ENCODE measurements at regions not wholly inside any gene's neighbourhood (a gene's known extent, or its start where the extent isn't known, plus 50 kb on each side); places are given as distances from the start of the nearest gene placed in this dataset.
"Not testable (repeated sequence)": the region's sequence is repeated elsewhere in the genome, so short reads cannot be mapped to it uniquely, and the experiment has no call there.

GRCh38 chr18:79601234-79601633 is 78.4 kb upstream of the CTDP1 start:
- Mint-ChIP-seq H3K9me3 (no peaks in the 10 kb centered on the region), H3K36me3 (ENCODE audit: low read depth) (no peaks in the 10 kb centered on the region), H3K4me3 (no peak overlapping the region), H3K27ac (no peak overlapping the region), H3K27me3 (no peaks in the 10 kb centered on the region), H3K4me1 (ENCODE audit: low read depth) (peaks cover 4% of the 10 kb centered on the region)
- DNase-seq, result no peak

DNA sequence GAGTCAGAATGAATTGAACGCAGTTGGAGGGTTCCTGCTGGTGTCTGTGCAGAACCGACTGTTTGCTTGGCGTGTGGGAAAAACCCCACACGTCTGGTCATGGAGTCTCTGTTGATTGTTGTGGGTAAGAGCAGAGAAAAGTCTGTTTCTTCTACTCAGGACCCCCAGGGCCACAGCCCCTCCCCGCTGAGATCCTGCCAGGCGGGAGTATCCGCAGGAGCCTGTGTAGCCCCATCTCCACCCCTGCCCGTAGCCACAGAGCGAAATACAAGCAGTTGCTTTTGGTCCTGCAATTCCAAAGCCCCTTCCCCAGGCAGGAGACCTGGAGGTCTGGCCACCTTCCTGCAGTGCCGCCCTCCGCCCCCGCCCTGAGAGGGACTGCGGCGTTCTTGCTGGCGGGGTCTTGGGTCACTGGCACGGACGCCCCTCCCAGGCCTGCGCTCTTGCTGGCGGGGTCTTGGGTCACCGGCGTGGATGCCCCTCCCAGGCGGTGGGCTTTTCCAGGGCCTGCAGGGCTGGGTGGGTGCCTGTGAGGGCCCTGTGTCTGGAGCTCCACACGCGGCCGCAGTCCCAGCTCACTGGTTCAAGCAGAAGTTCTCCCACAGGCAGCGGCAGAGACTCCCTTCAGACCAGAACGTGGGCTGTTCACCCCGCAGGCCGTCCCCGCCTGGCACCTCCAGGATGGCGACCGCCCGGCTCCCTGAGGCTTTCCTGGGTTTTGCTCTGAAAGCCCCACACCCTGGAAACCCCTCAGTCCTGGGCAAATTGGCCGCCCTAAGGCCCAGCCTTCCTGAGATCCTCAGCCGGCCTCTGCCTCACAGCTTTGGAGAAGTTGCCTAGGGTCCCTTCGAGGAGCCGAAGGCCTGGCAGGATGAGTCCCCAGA is 76.0 kb upstream of the CTDP1 start:
- no peaks in the 10 kb centered on the region for H3K9me3 Mint-ChIP-seq

GRCh38 chr18:79604205-79604912 is 75.2 kb upstream of the CTDP1 start:
- peaks cover 4% of the 10 kb centered on the region for H3K4me1 Mint-ChIP-seq (ENCODE audit: low read depth)
- H3K4me3 Mint-ChIP-seq, result no peak overlapping the region
- no peak for DNase-seq
- H3K27me3 Mint-ChIP-seq, result no peaks in the 10 kb centered on the region
- H3K27ac Mint-ChIP-seq, result no peak overlapping the region
- H3K36me3 Mint-ChIP-seq (ENCODE audit: low read depth), result no peaks in the 10 kb centered on the region
- no peaks in the 10 kb centered on the region for H3K9me3 Mint-ChIP-seq

More for the DNA sequence above, 76.0 kb upstream of the CTDP1 start:
- H3K4me1 Mint-ChIP-seq (ENCODE audit: low read depth), result peaks cover 4% of the 10 kb centered on the region
- DNase-seq, result no peak
- no peak overlapping the region for H3K27ac Mint-ChIP-seq
- no peaks in the 10 kb centered on the region for H3K36me3 Mint-ChIP-seq (ENCODE audit: low read depth)
- H3K4me3 Mint-ChIP-seq, result no peak overlapping the region
- no peaks in the 10 kb centered on the region for H3K27me3 Mint-ChIP-seq

GRCh38 chr18:79604913-79605880 is 74.4 kb upstream of the CTDP1 start:
- H3K4me1 Mint-ChIP-seq (ENCODE audit: low read depth), result peaks cover 4% of the 10 kb centered on the region
- H3K9me3 Mint-ChIP-seq, result no peaks in the 10 kb centered on the region
- H3K4me3 Mint-ChIP-seq, result no peak overlapping the region
- H3K27ac Mint-ChIP-seq, result no peak overlapping the region
- DNase-seq, result no peak
- H3K36me3 Mint-ChIP-seq (ENCODE audit: low read depth), result no peaks in the 10 kb centered on the region
- no peaks in the 10 kb centered on the region for H3K27me3 Mint-ChIP-seq

DNA sequence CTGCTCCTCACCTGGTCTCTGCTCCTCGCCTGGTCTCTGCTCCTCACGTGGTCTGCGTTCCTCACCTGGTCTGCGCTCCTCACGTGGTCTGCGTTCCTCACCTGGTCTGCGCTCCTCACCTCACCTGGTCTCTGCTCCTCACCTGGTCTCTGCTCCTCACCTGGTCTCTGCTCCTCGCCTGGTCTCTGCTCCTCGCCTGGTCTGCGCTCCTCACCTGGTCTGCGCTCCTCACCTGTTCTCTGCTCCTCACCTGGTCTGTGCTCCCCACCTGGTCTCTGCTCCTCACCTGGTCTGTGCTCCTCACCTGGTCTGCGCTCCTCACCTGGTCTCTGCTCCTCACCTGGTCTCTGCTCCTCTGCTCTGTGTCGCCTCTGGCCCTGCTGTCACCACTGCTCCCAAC is 73.5 kb upstream of the CTDP1 start:
- H3K27ac Mint-ChIP-seq; H3K4me3 Mint-ChIP-seq; H3K4me1 Mint-ChIP-seq (ENCODE audit: low read depth); H3K9me3 Mint-ChIP-seq; DNase-seq; H3K27me3 Mint-ChIP-seq; H3K36me3 Mint-ChIP-seq (ENCODE audit: low read depth): not testable (repeated sequence)

GRCh38 chr18:79606621-79607331 is 72.8 kb upstream of the CTDP1 start:
- no peak for DNase-seq
- no peaks in the 10 kb centered on the region for H3K36me3 Mint-ChIP-seq (ENCODE audit: low read depth)
- no peaks in the 10 kb centered on the region for H3K4me1 Mint-ChIP-seq (ENCODE audit: low read depth)
- no peak overlapping the region for H3K4me3 Mint-ChIP-seq
- H3K9me3 Mint-ChIP-seq, result no peaks in the 10 kb centered on the region
- no peaks in the 10 kb centered on the region for H3K27me3 Mint-ChIP-seq
- H3K27ac Mint-ChIP-seq, result no peak overlapping the region

GRCh38 chr18:79607361-79607952 is 72.1 kb upstream of the CTDP1 start:
- H3K4me1 Mint-ChIP-seq (ENCODE audit: low read depth), result no peaks in the 10 kb centered on the region
- no peak overlapping the region for H3K4me3 Mint-ChIP-seq
- DNase-seq, result no peak
- no peaks in the 10 kb centered on the region for H3K9me3 Mint-ChIP-seq
- no peaks in the 10 kb centered on the region for H3K36me3 Mint-ChIP-seq (ENCODE audit: low read depth)
- no peak overlapping the region for H3K27ac Mint-ChIP-seq
- H3K27me3 Mint-ChIP-seq, result no peaks in the 10 kb centered on the region

DNA sequence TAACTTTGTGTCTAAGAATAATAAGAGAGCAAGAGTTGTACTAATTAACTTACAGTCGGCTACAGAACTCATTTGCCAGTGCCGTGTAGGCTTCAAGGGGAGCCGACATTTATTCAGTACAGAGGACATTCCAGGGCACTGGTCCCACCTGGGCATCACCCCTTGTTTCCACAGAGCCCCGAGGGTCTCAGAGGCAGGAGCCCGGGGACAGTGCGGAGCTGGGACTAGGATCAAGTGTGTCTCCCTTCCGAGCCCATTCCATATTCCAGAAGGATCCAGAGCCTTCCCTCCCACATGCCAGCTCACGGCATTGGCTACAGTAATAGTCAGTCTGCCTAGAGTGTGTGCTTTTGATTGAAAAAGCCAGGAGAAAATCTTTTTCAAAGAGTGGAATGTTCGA is 71.5 kb upstream of the CTDP1 start:
- Mint-ChIP-seq H3K36me3 (ENCODE audit: low read depth) (no peaks in the 10 kb centered on the region), H3K9me3 (no peaks in the 10 kb centered on the region), H3K27ac (no peak overlapping the region), H3K4me3 (no peak overlapping the region), H3K4me1 (ENCODE audit: low read depth) (no peaks in the 10 kb centered on the region), H3K27me3 (no peaks in the 10 kb centered on the region)
- DNase-seq, result no peak

DNA sequence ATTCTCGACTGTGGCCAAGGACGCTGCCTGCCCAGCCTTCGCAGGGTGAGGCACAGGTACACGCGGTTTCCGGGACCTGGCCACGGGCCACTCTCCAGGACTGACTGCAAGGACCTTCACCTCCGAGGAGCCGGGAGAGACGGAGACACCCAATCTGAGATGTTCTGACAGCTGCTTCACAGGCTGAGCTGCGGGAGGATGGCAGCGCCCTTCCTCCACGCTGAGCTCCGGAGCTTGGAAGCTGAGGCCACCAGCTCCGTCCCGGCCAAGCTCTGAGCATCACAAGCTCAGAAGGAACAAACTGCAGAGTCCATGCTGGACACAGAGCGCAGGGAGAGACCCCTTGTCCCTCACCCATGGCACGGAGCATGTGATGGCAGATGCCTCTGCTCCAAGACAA is 71.1 kb upstream of the CTDP1 start:
- no peak for DNase-seq
- H3K27me3 Mint-ChIP-seq, result no peaks in the 10 kb centered on the region
- no peaks in the 10 kb centered on the region for H3K4me1 Mint-ChIP-seq (ENCODE audit: low read depth)
- no peak overlapping the region for H3K27ac Mint-ChIP-seq
- no peaks in the 10 kb centered on the region for H3K9me3 Mint-ChIP-seq
- no peak overlapping the region for H3K4me3 Mint-ChIP-seq
- no peaks in the 10 kb centered on the region for H3K36me3 Mint-ChIP-seq (ENCODE audit: low read depth)

DNA sequence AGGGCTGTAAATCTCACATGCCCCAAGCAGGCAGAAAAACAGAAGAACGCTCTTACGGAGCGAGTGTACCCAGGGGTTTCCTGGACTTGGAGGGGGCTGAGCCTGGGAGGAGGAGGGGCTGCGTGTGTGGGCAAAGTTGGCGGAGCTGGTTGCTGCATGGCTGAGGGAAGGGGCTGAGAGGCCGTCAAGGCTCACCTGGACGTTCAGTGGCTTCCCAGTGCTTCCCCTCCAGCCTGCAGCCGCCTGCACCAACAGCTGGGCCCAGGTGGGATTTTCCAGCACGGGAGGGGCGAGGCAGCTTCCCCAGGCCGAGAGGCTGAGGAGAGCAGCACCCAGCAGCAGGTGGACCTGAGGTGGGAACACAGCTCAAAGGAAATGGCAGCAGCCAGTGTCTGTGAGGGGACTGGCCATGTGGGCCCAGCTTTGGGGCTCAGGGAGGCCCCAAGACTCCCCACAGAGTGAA is 70.6 kb upstream of the CTDP1 start:
- no peak overlapping the region for H3K27ac Mint-ChIP-seq
- no peaks in the 10 kb centered on the region for H3K9me3 Mint-ChIP-seq

GRCh38 chr18:79609841-79610281 is 69.7 kb upstream of the CTDP1 start:
- H3K9me3 Mint-ChIP-seq, result no peaks in the 10 kb centered on the region
- H3K4me1 Mint-ChIP-seq (ENCODE audit: low read depth), result no peaks in the 10 kb centered on the region

More for the DNA sequence above, 70.6 kb upstream of the CTDP1 start:
- Mint-ChIP-seq H3K36me3 (ENCODE audit: low read depth) (no peaks in the 10 kb centered on the region), H3K4me1 (ENCODE audit: low read depth) (no peaks in the 10 kb centered on the region), H3K4me3 (no peak overlapping the region), H3K27me3 (no peaks in the 10 kb centered on the region)
- DNase-seq, result no peak

DNA sequence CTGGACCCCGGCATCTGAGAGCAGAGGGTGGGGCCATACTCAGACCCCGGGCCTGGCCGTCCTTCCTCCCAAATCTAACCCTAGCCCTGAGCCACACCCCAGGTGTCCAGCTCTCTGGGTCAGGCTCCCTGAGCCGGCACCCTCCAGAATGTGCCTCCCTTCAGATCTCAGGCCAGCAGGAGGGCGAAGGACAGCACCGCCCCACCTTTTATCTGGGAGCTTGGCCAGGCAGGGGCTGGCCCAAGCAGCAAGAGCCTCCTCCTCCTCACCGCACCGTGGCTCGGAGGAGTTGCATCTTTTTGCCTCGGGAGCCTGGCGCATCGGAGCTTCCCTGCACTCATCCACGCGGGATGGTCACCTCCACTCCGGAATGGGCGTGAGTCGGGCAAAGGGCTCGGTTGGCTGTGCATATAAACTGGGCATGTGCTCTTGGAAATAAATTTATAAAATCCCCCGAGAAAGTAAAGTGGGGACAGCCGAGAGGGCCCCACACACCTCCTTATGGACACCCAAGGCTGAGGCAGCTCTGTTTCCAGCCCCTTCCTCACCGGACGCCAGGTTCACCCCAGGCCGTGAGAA is 69.1 kb upstream of the CTDP1 start:
- no peak overlapping the region for H3K27ac Mint-ChIP-seq
- no peak overlapping the region for H3K4me3 Mint-ChIP-seq
- no peak for DNase-seq
- H3K36me3 Mint-ChIP-seq (ENCODE audit: low read depth), result no peaks in the 10 kb centered on the region
- H3K4me1 Mint-ChIP-seq (ENCODE audit: low read depth), result no peaks in the 10 kb centered on the region
- no peaks in the 10 kb centered on the region for H3K9me3 Mint-ChIP-seq
- H3K27me3 Mint-ChIP-seq, result peaks cover 4% of the 10 kb centered on the region

More at GRCh38 chr18:79609841-79610281, 69.7 kb upstream of the CTDP1 start:
- H3K36me3 Mint-ChIP-seq (ENCODE audit: low read depth), result no peaks in the 10 kb centered on the region
- no peak overlapping the region for H3K27ac Mint-ChIP-seq
- DNase-seq, result no peak
- peaks cover 4% of the 10 kb centered on the region for H3K27me3 Mint-ChIP-seq
- no peak overlapping the region for H3K4me3 Mint-ChIP-seq

GRCh38 chr18:79611040-79611681 is 68.4 kb upstream of the CTDP1 start:
- Mint-ChIP-seq H3K4me1 (ENCODE audit: low read depth) (no peaks in the 10 kb centered on the region), H3K36me3 (ENCODE audit: low read depth) (no peaks in the 10 kb centered on the region), H3K27ac (no peak overlapping the region), H3K4me3 (no peak overlapping the region), H3K9me3 (no peaks in the 10 kb centered on the region), H3K27me3 (peaks cover 4% of the 10 kb centered on the region)
- no peak for DNase-seq
